ENCODE measurements at regions not wholly inside any gene's neighbourhood (a gene's known extent, or its start where the extent isn't known, plus 50 kb on each side); places are given as distances from the start of the nearest gene placed in this dataset.

GRCh38 chr6:142531727-142532126, 229.9 kb downstream of the ADGRG6 start:
- TF ChIP-seq CTCF (IDR thresholded peaks at IDR 0.05) (no peak), POLR2A (IDR thresholded peaks at IDR 0.05) (no peak)
